Stimulated activated naive CD8-positive, alpha-beta T cell treated with anti-CD3 and anti-CD28 coated beads, Interleukin-15, Interleukin-2, amounts not matched to agents 100 U/mL and 50 U/mL, for 24 hours (primary cell): ENCODE measurements at regions not wholly inside any gene's neighbourhood (a gene's known extent, or its start where the extent isn't known, plus 50 kb on each side); places are given as distances from the start of the nearest gene placed in this dataset.
"Not testable (repeated sequence)": the region's sequence is repeated elsewhere in the genome, so short reads cannot be mapped to it uniquely, and the experiment has no call there.

ENCODE experiments used
- ATAC-seq: fragments of 150-1000 bp; cut with Tn5 transposase; one replicate; pipeline ENCODE4 v1.10.0; 2021
- DNase-seq: peaks from one replicate; pipeline ENCODE4 v3.0.0; 2021

DNA sequence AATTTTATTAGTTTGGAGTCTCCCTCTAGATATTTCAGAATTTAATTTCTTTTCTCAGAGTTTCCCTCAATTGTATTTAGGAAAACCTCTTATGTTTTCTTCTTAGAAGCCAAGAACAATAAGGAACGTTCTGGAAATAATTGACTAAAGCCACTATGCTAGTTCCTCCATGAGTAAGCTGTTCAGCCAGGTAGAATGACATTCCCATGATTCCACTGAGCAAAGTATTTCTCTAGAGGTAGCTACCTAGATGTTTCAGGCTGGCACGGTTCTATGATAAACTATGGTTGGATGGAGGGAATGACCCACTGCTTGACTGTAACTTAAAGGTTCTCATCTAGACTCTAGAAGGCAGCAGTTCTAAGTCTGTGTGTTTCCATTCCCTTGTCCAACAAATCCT lies 62.4 kb downstream of the CLDN17 start:
- ATAC-seq, result no peak
- no peak for DNase-seq

DNA sequence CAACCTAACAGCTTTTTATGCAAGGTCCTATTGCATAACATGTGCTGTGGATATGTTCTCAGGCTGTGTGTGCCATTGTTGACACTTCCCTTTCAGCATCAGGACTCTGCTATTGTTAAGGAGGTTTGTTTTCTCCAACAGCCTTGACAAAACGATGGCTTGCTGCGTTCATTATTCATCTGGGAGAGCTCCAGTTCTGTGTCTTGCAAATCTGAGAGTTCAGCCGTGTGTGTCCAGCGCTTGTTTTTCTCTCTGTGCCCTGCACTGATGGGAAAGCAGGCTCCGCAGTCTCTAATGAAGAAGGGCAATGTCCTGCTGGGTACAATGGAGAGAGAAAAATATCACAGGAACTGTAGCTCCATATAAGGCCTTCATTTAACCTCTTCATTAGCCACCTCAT lies 63.7 kb downstream of the CLDN17 start:
- DNase-seq (no peak), ATAC-seq (no peak)

DNA sequence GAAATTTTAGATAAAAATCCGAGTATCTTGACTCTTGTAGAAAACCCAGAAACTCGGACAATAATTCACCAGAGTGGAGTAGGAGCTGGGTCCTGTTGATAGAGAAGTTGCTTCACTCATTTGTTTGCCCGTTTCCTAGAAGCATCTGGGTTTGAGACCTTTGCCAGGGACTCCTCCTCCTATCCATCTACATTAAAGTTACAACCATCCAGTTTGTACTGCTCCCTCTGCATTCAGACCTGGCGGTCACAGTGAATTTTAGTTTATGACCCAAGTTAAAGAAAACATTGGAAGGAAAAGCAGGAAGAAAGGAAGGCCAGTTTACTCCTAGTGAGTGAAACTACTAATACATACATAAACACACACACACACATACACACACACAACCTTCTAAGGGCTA lies 64.6 kb downstream of the CLDN17 start:
- no peak for ATAC-seq
- no peak for DNase-seq

DNA sequence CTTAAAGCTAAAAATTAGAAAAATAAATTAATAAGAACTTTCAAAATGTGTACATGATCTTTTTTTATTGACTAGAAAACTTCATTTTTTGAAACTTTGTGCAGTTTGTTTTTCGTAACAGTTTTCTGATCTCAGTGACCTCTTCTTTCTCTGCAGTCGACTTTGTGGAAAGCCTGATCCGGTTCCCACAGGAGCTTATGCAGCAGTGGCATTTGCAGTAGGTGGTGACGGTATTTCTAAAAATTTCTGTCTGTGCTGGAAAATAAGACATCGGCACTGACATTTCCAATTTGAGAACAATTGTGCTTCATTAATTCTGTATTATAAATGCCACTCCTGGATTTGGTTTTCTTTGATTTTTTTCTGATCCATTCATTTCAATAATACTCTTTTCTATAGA lies 68.8 kb downstream of the CLDN17 start:
- no peak for DNase-seq

DNA sequence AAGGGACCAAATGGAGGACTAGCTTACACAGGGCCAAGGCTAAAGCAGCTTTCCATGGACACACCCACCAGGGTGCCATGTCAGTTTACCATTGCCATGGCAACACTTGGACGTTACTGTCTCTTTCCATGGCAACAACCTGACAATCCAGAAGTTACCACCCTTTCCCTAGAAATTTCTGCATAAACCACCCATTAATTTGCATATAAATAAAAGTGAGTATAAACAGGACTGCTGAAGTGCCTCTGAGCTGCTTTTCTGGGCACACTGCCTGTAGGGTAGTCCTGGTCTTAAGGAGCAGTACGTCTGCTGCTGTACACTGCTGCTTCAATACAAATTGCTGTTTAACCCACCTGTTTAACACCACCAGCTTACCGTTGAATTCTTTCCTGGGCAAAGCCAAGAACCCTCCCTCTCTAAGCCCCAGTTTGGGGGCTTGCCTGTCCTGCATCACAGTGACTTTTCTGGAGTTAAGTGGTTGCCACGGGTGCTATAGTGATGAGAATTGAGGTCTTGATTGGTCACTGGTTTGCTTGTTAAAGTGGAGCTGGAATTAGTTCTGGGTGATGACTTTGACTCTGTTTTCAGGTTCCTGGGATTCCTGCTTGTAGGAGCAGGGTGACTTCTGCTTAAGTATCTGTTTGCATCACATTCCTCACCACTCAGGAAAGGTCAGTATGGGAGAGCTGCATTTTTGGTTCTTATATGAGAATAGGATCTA lies 83.2 kb downstream of the CLDN17 start:
- ATAC-seq, result no peak
- no peak for DNase-seq

More for the DNA sequence above, 68.8 kb downstream of the CLDN17 start:
- no peak for ATAC-seq

DNA sequence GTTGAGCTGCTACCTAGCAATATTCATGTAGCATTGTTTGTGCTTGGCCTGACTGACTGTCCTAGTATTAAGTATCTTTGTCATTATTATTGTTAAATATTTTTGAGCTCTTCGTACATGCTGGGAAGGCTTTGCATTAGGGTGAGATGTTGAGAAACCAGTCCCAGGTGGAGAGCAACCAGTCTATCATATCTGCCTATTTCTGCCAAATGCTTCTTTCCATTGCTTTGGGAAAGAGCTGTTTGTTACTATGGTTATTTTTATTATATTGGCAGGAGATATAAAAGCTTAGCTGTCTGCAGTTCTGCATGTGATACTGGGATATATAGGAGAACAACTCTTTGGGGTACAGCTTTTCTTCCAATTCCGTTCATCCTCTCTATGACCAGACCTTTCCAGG lies 85.1 kb downstream of the CLDN17 start:
- DNase-seq, result no peak
- ATAC-seq, result no peak

DNA sequence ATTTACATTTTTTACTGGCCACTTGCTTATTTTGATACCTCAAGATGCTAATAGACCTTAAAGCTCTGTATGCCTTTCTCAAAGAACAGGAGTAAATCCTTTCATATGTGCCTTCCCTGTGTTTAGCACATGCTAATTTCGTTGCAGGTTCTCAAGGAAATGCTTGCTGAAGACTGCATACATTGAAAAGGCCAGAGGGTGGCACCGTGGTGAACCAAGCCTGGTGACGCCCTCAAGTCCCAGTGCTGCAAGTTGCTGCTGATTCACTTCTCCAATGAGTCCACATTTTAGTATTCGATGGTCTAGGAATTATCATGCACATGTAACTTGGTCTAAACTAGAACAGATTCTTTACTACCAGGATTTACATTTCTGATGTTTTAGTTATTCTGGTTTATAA lies 94.1 kb downstream of the CLDN17 start:
- ATAC-seq (no peak), DNase-seq (no peak)

DNA sequence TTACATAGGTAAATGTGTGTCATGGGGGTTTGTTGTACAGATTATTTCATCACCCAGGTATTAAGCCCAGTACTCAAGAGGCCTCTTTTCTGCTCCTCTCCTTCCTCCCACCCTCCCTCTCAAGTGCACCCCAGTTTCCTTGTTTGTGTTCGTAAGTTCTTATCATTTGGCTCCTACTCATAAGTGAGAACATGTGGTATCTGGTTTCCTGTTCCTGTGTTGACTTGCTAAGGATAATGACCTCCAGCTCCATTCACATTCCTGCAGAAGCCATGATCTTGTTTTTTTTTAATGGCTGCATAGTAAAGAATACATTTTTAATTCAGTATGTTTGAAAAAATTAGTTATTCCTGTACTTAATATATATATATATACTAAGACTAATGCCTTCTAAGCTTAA lies 107.7 kb downstream of the CLDN17 start:
- no peak for DNase-seq
- no peak for ATAC-seq

DNA sequence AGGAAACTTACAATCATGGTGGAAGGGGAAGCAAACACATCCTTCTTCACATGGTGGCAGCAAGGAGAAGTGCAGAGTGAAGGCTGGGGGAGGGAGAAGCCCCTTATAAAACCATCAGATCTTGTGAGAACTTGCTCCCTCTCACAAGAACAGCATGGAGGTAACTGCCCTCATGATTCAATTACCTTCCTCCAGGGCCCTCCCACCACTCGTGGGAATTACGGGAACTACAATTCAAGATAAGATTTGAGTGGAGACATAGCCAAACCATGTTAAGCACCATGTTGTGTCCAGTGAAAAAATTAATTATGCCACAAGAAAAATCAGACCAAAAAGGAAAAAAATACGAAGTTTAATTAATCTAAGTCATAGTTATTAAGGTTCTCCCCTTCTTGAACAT lies 109.5 kb downstream of the CLDN17 start:
- DNase-seq, result no peak
- ATAC-seq, result no peak

DNA sequence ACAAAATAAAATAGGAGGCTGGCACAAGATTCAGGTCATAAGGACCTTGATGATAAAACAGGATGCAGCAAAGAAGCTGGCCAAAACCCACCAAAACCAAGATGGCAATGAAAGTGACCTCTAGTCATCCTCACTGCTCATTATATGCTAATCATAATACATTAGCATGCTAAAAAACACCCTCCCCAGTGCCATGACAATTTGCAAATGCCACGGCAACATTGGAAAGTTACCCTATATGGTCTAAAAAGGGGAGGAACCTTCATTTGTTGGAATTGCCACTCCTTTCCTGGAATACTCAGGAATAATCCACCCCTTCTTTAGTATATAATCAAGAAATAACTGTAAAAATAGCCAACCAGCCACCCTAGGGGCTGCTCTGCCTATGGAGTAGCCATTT lies 108.8 kb upstream of the GRIK1 start:
- no peak for ATAC-seq
- no peak for DNase-seq

DNA sequence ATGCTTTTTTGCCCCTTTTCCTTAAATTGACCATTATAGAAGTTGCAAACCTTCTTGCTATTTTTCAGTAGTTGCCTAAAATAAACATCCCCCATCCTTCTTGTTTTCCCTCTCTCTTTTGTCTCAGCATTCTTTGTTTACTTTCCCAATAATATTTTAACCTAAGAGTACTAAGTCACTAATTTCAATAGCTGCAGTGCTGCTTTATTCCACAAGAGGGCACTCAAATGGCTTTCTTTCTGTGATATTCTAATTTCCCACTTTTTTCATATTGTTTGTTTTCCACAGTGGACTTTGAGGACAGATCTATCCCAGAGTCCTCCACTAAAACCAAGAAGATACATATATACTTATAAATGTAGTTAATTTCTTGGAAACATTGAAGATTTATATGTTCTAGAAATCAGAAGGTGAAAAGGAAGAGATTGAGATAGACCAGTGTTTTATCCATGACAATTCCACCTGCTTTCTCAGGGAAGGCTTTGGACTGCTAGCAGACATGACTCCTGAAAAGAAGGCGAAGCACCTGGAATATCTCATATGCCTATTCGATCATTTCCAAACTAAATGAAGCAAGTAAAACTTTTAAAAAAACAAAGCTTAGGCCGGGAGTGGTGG lies 104.8 kb upstream of the GRIK1 start:
- DNase-seq, result peak; percentile 5
- no peak for ATAC-seq

DNA sequence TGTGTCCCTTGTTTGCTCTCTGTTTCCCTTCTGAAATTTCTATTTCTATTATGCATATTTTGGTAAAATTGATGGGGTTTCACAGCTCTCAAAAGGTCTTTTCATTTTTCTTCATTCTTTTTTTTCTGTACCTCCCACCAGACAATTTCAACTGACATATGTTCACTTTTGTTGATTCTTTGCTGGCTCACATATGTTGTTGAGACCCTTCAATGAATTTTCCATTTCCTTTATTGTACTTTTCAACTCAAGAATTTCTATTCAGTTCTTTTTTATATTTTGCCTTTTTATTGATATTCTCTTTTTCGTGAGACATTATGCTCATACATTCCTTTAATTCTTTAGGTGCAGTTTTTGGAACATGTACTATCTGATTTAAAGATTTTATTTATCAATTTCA lies 102.6 kb upstream of the GRIK1 start:
- DNase-seq, result no peak

DNA sequence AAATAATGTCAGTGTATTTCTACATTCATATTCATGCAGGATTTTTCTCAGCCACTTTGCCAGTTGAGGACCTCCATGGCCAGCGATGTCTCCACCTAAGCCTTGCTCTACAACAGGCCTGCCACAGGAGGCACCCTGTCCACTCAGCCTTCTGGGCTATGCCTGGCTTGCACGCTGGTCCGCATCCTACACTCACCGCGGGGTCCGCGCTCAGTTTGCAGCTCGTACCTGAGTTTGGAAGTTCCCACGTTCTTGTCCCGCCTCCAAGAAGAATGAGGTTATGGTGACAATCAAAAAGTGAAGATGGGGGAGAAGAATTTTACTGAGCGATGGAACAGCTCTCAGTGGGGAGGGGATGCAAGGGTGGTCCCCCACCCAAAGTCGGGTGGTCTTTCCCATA lies 93.6 kb upstream of the GRIK1 start:
- no peak for DNase-seq
- no peak for ATAC-seq

More for the DNA sequence above, 102.6 kb upstream of the GRIK1 start:
- ATAC-seq, result no peak

DNA sequence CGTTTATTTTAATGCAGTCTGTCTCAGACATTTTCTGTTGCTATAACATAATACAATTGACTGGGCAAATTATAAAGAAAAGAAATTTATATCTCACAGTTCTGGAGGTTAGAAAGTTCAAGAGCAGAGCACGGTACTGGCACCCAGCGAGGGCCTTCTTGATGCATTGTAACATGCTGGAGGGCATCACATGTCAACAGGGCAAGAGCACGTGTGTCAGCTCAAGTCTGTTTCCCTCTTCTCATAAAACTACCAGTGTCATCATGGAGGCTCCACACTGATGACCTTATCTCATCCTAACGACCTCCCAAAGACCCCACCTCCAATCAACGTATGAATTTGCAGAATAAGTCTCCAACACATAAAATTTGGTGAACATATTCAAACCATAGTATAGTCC lies 90.6 kb upstream of the GRIK1 start:
- ATAC-seq, result no peak
- DNase-seq, result no peak

DNA sequence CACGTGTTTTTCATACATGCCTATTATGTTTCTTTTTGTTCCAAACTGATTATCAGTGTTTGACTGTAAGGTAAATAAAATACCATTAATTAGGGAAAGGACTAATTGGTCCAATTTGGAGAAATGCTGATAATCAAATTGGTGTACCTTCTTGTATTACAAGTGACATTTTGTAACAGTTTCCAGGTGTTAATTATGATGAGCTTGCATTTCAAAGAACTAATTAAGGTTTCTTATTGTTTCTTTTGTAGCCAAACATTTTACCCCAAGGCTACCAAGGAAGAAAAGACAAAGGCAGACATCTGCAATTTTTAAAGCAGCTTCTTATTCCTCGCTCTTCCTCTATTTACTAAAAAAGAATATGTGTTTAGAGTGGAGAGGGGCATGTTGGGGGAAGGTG lies 88.7 kb upstream of the GRIK1 start:
- no peak for ATAC-seq

DNA sequence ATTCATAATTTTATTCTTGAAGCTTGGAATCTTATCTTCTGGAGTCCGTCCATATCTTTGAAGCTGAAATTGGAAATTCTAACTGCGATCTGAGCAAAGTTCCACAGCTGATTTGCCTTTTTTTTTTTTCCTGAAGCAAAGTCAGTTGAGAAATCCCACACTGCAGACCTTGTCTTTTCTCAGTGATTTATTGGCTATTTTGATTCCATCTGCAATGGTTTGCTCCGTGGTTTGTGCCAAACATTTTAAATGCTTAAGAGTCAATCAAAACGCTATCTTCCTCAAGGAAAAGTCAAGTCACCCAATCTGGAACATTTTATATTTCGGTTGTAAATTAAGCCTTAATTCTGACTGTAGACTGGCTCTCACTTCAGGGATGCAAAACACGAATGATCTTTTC lies 88.2 kb upstream of the GRIK1 start:
- DNase-seq, result no peak
- ATAC-seq, result no peak

More for the DNA sequence above, 88.7 kb upstream of the GRIK1 start:
- DNase-seq, result no peak

DNA sequence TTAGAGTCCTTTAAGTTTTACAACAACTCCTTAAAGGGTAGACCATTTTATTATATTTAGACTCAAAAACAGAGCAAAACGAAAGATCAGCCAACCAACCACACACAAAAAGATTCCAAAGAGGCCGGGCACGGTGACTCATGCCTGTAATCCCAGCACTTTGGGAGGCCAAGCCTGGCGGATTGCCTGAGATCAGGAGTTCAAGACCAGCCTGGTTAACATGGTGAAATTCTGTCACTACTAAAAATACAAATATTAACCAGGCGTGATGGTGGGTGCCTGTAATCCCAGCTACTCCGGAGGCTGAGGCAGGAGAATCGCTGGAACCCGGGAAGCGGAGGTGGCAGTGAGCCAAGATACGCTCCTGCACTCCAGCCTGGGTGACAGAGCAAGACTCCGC lies 83.3 kb upstream of the GRIK1 start:
- DNase-seq, ATAC-seq: not testable (repeated sequence)

DNA sequence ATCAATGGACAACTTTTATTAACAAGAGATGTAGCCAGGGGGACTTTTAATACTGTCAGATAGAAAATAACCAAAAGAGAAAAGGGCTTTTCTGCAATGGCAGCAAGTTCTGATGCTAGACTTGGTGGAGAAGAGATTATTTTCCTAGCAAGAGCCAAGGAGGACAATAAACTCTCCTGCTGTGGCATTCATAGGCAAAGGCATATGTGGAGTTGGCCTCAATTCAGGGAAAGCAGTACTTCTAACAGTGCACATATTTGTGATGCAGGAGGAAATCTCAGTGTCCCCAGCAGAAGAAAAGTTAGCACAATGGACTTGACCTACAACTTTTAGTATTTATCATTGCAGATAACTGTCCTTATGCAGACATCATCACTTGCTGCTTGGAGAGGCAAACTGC lies 75.1 kb upstream of the GRIK1 start:
- no peak for DNase-seq

DNA sequence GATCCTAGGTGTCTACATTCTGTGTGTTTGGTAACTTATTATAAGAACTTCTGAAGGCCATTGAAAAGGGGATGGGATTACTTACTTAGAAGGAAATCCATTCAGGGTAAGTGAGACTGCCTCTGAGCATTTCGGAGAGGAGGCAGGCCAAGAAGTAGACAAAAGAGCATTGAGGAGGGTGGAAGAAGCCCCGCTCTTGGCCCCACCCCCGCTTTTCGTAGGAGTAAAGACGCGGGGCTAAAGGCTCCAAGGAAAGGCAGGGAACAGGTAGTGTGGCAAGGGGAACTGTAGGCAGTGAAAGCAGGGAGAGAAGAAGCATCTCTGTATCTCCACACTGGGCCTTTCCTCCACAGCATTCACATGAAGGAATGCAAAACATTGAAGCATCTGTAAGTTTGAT lies 51.8 kb upstream of the GRIK1 start:
- DNase-seq (no peak), ATAC-seq (no peak)

More for the DNA sequence above, 75.1 kb upstream of the GRIK1 start:
- no peak for ATAC-seq

DNA sequence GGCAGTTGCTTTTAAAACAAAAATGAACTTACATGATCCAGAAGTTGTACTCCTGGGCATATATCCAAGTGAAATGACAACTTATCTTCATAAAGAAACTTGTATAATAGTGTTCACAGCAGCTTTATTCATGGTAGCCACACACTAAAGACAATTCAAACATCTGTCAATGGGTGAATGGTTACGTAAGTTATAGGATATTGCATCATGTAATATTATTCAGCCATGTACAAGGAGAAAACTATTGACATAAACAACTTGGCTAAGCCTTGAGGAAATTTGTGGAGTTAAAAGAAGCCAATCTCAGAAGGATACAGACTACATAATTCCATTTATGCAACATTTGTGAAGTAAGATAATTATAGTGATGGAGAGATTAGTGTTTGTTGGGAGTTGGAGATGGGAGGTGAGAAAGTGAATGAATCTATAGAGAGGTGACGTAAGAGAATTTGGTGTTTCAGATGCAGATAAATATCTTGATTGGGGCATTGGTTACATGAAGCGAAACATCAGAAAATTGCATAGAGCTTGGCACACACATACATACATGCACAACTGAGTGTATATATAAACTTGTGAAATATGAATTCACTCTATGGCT lies 49.9 kb upstream of the GRIK1 start:
- no peak for DNase-seq

More for the DNA sequence above, 49.9 kb upstream of the GRIK1 start:
- ATAC-seq, result no peak
